Aorta (tissue), 5 donors: ENCODE measurements at regions not wholly inside any gene's neighbourhood (a gene's known extent, or its start where the extent isn't known, plus 50 kb on each side); places are given as distances from the start of the nearest gene placed in this dataset.

ENCODE experiments used
- ATAC-seq: fragments of 200-7000 bp; cut with Tn5 transposase; one replicate; pipeline ENCODE4 v1.9.1; 2022; ENCODE audit warnings: moderate library complexity; ENCODE audit not compliant: low FRiP score
- DNase-seq, 2 donors: peaks; one replicate each; pipeline ENCODE4 v3.0.0-alpha.2; 2020
- H3K27ac ChIP-seq, 2 donors: one replicate each; pipeline ENCODE4 v1.5.1; 2013; ENCODE audit warnings: low read length in 2 of 2, mild to moderate bottlenecking in 2 of 2, moderate library complexity in 2 of 2, control low read depth in 1 of 2, inconsistent platforms in 1 of 2, low read depth in 1 of 2
- H3K27me3 ChIP-seq, 2 donors: one replicate each; pipeline ENCODE4 v1.6.1; 2013; ENCODE audit warnings: control low read depth in 1 of 2, low read length in 1 of 2, mild to moderate bottlenecking in 1 of 2, moderate library complexity in 1 of 2; ENCODE audit not compliant: insufficient read depth in 2 of 2, control insufficient read depth in 1 of 2
- H3K36me3 ChIP-seq, 2 donors: one replicate each; pipeline ENCODE4 v1.6.1; 2013; ENCODE audit warnings: control low read depth in 1 of 2, low read length in 1 of 2, mild to moderate bottlenecking in 1 of 2; ENCODE audit not compliant: insufficient read depth in 2 of 2, control insufficient read depth in 1 of 2
- H3K4me1 ChIP-seq, 2 donors: one replicate each; pipeline ENCODE4 v1.6.1; 2013; ENCODE audit warnings: low read length in 2 of 2, control low read depth in 1 of 2, mild to moderate bottlenecking in 1 of 2, moderate library complexity in 1 of 2; ENCODE audit not compliant: insufficient read depth in 2 of 2, control insufficient read depth in 1 of 2
- H3K4me3 ChIP-seq, 2 donors: one replicate each; pipeline ENCODE4 v1.5.1; 2013; ENCODE audit warnings: low read length in 2 of 2, control low read depth in 1 of 2, mild to moderate bottlenecking in 1 of 2
- H3K9me3 ChIP-seq: one replicate; pipeline ENCODE4 v1.6.1; 2013; ENCODE audit warnings: mild to moderate bottlenecking, low read length; ENCODE audit not compliant: control insufficient read depth
- WGBS, 2 donors: extraction: QIAGEN DNeasy Blood & Tissue Kit; methylation state at CpG; one replicate each; pipeline ENCODE4 v1.1.7; 2013; 5-methylcytosine and 5-hydroxymethylcytosine counted together
- intact Hi-C, 2 donors: fragments of 100-400 bp; cut with DNase I; formaldehyde crosslinking; loops; one replicate each; pipeline versions ENCODE4 v1.14.2 to v1.15.0; 2022
- donor health status: healthy with polysubstance abuse.
- donor health status: Bipolar disorder and iron deficiency.
- donor health status: DM: no; HTN: no; CAD: no.
- donor health status: DM: no; HTN: no; CAD: no.
- donor health status: DM: yes; HTN: yes; CAD: no.

GRCh38 chr16:85329059-85329812 lies 217.0 kb upstream of the CIBAR2 start:
- no peak for DNase-seq
- intact Hi-C loops, result no loop called here
- 38 to 72% methylated on average over 28 of the region's 28 CpGs for WGBS, 2 donors
- Histone ChIP-seq H3K4me1 (no peaks in the 10 kb centered on the region), H3K4me3 (no peak overlapping the region), H3K36me3 (no peaks in the 10 kb centered on the region), H3K27ac (no peak overlapping the region), H3K27me3 (no peaks in the 10 kb centered on the region), H3K9me3 (no peaks in the 10 kb centered on the region)
- no peak for ATAC-seq

- H3K27ac ChIP-seq, result no peak overlapping the region
- WGBS, 2 donors, result 55 to 72% methylated on average over 21 of the region's 21 CpGs
- H3K4me3 ChIP-seq, result no peak overlapping the region
- ATAC-seq, result no peak
- H3K4me1 ChIP-seq, result no peaks in the 10 kb centered on the region
- no peaks in the 10 kb centered on the region for H3K27me3 ChIP-seq
- intact Hi-C loops, result no loop called here
- no peaks in the 10 kb centered on the region for H3K9me3 ChIP-seq
- DNase-seq, result no peak
- H3K36me3 ChIP-seq, result no peaks in the 10 kb centered on the region
These were observed 217.9 kb upstream of the CIBAR2 start for GRCh38 chr16:85330006-85330693.

DNA sequence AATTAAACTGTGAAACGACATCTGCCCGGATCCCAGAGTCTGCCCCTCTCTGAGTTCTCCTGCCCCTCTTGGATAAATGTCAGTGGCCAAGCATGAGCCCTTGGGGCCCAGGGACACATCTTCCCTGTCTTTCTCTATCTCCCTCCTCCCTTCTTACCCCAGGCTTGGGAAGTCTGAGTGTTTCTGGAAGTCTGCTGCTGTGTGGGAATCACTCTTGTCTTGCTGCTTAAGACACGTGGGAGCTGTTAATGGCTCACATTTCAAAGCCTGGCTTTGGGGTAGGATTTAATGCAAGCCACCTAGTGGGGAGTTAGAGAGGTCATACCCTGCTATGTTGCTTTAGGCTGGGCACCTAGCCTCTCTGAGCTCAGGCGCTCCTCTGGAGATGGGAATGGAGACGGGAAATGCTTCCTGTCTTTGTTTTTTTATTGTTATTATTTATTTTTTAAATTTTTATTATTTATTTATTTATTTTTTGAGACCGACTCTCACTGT lies 218.5 kb upstream of the CIBAR2 start:
- no peak overlapping the region for H3K4me3 ChIP-seq
- no peaks in the 10 kb centered on the region for H3K4me1 ChIP-seq
- no peaks in the 10 kb centered on the region for H3K27me3 ChIP-seq
- H3K36me3 ChIP-seq, result no peaks in the 10 kb centered on the region
- ATAC-seq (no peak), DNase-seq (no peak)
- WGBS, 2 donors, result 40 to 48% methylated on average over 6 of the region's 6 CpGs
- intact Hi-C loops, result no loop called here
- H3K9me3 ChIP-seq, result no peaks in the 10 kb centered on the region
- no peak overlapping the region for H3K27ac ChIP-seq

GRCh38 chr16:85331688-85332087 lies 219.4 kb upstream of the CIBAR2 start:
- Histone ChIP-seq H3K9me3 (no peaks in the 10 kb centered on the region), H3K27me3 (no peaks in the 10 kb centered on the region), H3K27ac (no peak overlapping the region), H3K4me3 (no peak overlapping the region), H3K36me3 (no peaks in the 10 kb centered on the region), H3K4me1 (no peaks in the 10 kb centered on the region)
- DNase-seq, result no peak
- intact Hi-C loops, result no loop called here
- ATAC-seq, result no peak
- WGBS, 2 donors, result 71 to 85% methylated on average over 7 of the region's 7 CpGs

DNA sequence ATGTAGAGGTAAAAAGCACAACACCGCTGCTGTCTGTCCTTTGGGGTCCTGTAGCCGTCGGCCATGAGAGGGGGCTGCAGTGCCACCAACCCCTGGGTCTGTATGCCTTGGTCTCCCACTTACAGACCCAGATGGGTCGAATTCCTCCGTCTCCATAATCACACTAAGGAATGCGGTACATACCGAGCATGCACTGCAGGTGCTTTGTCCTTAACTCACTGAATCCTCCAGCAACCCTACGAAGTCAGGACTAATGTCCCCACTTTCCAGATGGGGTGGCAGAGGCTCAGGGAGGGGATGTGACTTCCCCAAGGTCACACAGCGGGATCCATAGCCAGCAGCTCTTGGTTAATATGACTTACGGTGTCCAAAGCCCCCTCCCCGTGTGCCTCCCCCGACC lies 219.9 kb upstream of the CIBAR2 start:
- Histone ChIP-seq H3K4me3 (no peak overlapping the region), H3K27me3 (no peaks in the 10 kb centered on the region), H3K4me1 (no peaks in the 10 kb centered on the region), H3K27ac (no peak overlapping the region), H3K9me3 (no peaks in the 10 kb centered on the region), H3K36me3 (no peaks in the 10 kb centered on the region)
- 95 to 98% methylated on average over 12 of the region's 12 CpGs for WGBS, 2 donors
- DNase-seq (no peak), ATAC-seq (no peak)
- intact Hi-C loops, result no loop called here

DNA sequence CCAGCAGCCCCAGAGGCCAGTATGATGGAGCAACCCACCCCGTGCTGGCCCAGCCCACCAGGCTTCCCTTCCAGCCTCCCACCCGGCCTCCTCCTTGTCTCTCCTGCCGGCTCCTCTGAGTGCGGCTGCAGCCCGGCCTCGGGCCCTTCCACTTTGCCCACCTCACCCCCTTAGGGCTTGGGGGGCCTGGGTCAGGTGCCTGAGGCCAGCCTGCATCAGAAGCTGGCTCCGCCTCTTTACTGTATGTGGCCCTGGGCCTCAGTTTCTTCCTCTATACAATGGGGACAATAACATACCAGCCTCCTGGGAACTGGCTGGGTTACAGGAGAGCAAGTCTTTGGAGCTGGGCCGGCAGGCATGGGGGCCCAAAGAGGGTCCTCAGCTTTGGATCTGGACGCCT lies 221.1 kb upstream of the CIBAR2 start:
- Histone ChIP-seq H3K4me1 (no peaks in the 10 kb centered on the region), H3K27me3 (no peaks in the 10 kb centered on the region), H3K36me3 (no peaks in the 10 kb centered on the region), H3K4me3 (no peak overlapping the region), H3K9me3 (no peaks in the 10 kb centered on the region), H3K27ac (no peak overlapping the region)
- intact Hi-C loops, result no loop called here
- 97% methylated on average over 8 to 9 of the region's 9 CpGs for WGBS, 2 donors
- no peak for ATAC-seq
- DNase-seq, result no peak

DNA sequence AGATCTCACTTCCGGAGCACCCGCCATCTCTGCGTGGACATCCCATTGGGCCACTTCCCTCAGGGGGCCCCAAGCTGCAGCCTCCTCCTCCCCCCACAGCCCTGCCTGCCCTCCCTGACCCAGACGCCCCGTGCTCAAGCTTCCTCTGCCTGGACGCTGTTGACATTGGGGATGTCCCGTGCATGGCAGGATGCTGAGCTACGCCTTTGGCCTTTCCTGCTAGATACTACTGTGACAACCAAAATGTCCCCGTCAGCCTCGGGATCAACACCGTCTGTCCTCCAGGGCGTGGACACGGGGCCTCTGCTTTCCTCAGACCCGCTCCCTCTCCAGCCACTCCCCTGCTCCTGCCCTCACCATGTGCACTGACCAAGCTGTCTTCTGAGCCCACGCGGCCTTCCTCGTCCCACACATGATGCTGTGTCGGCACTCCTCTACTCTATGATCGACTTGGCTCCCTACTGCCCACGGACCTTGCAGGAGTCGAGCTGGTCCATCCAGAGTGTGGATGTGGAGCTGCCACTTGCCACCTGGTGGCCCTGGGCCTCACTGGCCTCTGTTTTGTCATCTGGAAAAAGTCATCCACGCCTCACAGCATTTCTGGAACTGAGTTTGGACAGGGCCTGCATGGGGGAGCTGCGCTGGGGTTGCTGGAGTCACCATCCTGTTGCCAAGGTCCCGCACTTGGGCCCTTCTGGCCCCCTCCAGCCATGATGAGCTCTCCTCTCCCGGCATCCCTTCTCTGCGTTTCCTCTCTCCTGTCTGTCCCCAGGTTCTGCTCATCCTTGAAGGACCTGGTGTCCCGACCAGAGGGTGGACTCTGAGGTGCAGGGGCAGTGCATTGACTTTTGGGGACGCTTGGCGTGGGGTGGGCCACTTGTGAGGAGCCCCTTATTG lies 221.7 kb upstream of the CIBAR2 start:
- WGBS, 2 donors, result 88 to 95% methylated on average over 29 of the region's 29 CpGs

GRCh38 chr16:85334718-85335583 lies 222.7 kb upstream of the CIBAR2 start:
- 70 to 80% methylated on average over 35 of the region's 35 CpGs for WGBS, 2 donors

More for the DNA sequence above, 221.7 kb upstream of the CIBAR2 start:
- Histone ChIP-seq H3K27ac (no peak overlapping the region), H3K4me3 (no peak overlapping the region), H3K9me3 (no peaks in the 10 kb centered on the region), H3K4me1 (no peaks in the 10 kb centered on the region), H3K36me3 (no peaks in the 10 kb centered on the region), H3K27me3 (no peaks in the 10 kb centered on the region)
- DNase-seq (no peak), ATAC-seq (no peak)
- intact Hi-C loops, result no loop called here

More at GRCh38 chr16:85334718-85335583, 222.7 kb upstream of the CIBAR2 start:
- Histone ChIP-seq H3K27ac (no peak overlapping the region), H3K27me3 (no peaks in the 10 kb centered on the region), H3K36me3 (no peaks in the 10 kb centered on the region), H3K9me3 (no peaks in the 10 kb centered on the region), H3K4me1 (no peaks in the 10 kb centered on the region), H3K4me3 (no peak overlapping the region)
- intact Hi-C loops, result no loop called here
- no peak for DNase-seq
- ATAC-seq, result no peak
